ENCODE measurements at regions not wholly inside any gene's neighbourhood (a gene's known extent, or its start where the extent isn't known, plus 50 kb on each side); places are given as distances from the start of the nearest gene placed in this dataset.

GRCh38 chr2:220899492-220899891 is 672.6 kb downstream of the EPHA4 start:
- no peaks in the 10 kb centered on the region for H3K27me3 ChIP-seq (ENCODE audit: low read length)
- BruUV-seq (replicated peaks): no TSS peak

GRCh38 chr2:220904015-220904414 is 668.1 kb downstream of the EPHA4 start:
- no peak for ATAC-seq
- no peak overlapping the region for H3K4me3 ChIP-seq (ENCODE audit: low read length)
- H3K36me3 ChIP-seq (ENCODE audit: low read depth, low read length): no peaks in the 10 kb centered on the region
- intact Hi-C loops (cut with micrococcal nuclease): no loop called here
- no peaks in the 10 kb centered on the region for H3K9me2 ChIP-seq (replicated peaks; ENCODE audit: low read length)
- H3K27me3 ChIP-seq (ENCODE audit: low read length): no peaks in the 10 kb centered on the region
- no peaks in the 10 kb centered on the region for H4K20me1 ChIP-seq (ENCODE audit: low read length)
- TF ChIP-seq EZH2phosphoT487 (IDR thresholded peaks at IDR 0.05; ENCODE audit: borderline replicate concordance, low read length) (no peak), CTCF (conservative IDR thresholded peaks at IDR 0.05; ENCODE audit: low read depth, low read length) (no peak)
- ChIA-PET POLR2A (ENCODE audit: unreplicated experiment) (no interaction called here), CTCF (no interaction called here)
- no peaks in the 10 kb centered on the region for H3K79me2 ChIP-seq (ENCODE audit: low read length)
- no peaks in the 10 kb centered on the region for H3K4me1 ChIP-seq (ENCODE audit: insufficient read depth, low read length)
- no peak for DNase-seq
- no peaks in the 10 kb centered on the region for H3K9me3 ChIP-seq (ENCODE audit: low read length)
- no peak overlapping the region for H3K4me2 ChIP-seq (ENCODE audit: low read length)
- H3F3A ChIP-seq (ENCODE audit: low read length, unreplicated experiment): no peaks in the 10 kb centered on the region
- H3K9ac ChIP-seq (ENCODE audit: low read length): no peak overlapping the region
- no TSS peak for BruUV-seq (replicated peaks)
- no peak overlapping the region for H3K27ac ChIP-seq (ENCODE audit: low read length)
- no peak overlapping the region for H2AFZ ChIP-seq (ENCODE audit: low read length)

More at GRCh38 chr2:220899492-220899891, 672.6 kb downstream of the EPHA4 start:
- no peaks in the 10 kb centered on the region for H4K20me1 ChIP-seq (ENCODE audit: low read length)
- CTCF ChIA-PET: no interaction called here
- POLR2A ChIA-PET (ENCODE audit: unreplicated experiment): no interaction called here
- H3F3A ChIP-seq (ENCODE audit: low read length, unreplicated experiment): no peaks in the 10 kb centered on the region
- H3K27ac ChIP-seq (ENCODE audit: low read length): no peak overlapping the region
- no peak overlapping the region for H3K4me2 ChIP-seq (ENCODE audit: low read length)
- DNase-seq (no peak), ATAC-seq (no peak)
- no peaks in the 10 kb centered on the region for H3K79me2 ChIP-seq (ENCODE audit: low read length)
- no peak overlapping the region for H3K9ac ChIP-seq (ENCODE audit: low read length)
- intact Hi-C loops (cut with micrococcal nuclease): no loop called here
- no peaks in the 10 kb centered on the region for H3K36me3 ChIP-seq (ENCODE audit: low read depth, low read length)
- TF ChIP-seq EZH2 (IDR thresholded peaks at IDR 0.05; ENCODE audit: low read length, unreplicated experiment): no peak
- no peak for TF ChIP-seq EZH2phosphoT487 (IDR thresholded peaks at IDR 0.05; ENCODE audit: borderline replicate concordance, low read length)
- TF ChIP-seq CTCF (conservative IDR thresholded peaks at IDR 0.05; ENCODE audit: low read depth, low read length): no peak
- H2AFZ ChIP-seq (ENCODE audit: low read length): no peak overlapping the region
- no peaks in the 10 kb centered on the region for H3K9me2 ChIP-seq (replicated peaks; ENCODE audit: low read length)
- H3K4me3 ChIP-seq (ENCODE audit: low read length): no peak overlapping the region
- H3K9me3 ChIP-seq (ENCODE audit: low read length): no peaks in the 10 kb centered on the region
- no peaks in the 10 kb centered on the region for H3K4me1 ChIP-seq (ENCODE audit: insufficient read depth, low read length)

- no TSS peak for BruUV-seq (replicated peaks)
- ATAC-seq (no peak), DNase-seq (no peak)
- H3K4me3 ChIP-seq (ENCODE audit: low read length): no peak overlapping the region
- POLR2A ChIA-PET (ENCODE audit: unreplicated experiment): no interaction called here
- TF ChIP-seq CTCF (conservative IDR thresholded peaks at IDR 0.05; ENCODE audit: low read depth, low read length) (no peak), EZH2phosphoT487 (IDR thresholded peaks at IDR 0.05; ENCODE audit: borderline replicate concordance, low read length) (no peak), EZH2 (IDR thresholded peaks at IDR 0.05; ENCODE audit: low read length, unreplicated experiment) (no peak)
- intact Hi-C loops (cut with micrococcal nuclease): no loop called here
- no peak overlapping the region for H3K9ac ChIP-seq (ENCODE audit: low read length)
- H3K79me2 ChIP-seq (ENCODE audit: low read length): no peaks in the 10 kb centered on the region
- no peaks in the 10 kb centered on the region for H3K27me3 ChIP-seq (ENCODE audit: low read length)
- no peaks in the 10 kb centered on the region for H3K4me1 ChIP-seq (ENCODE audit: insufficient read depth, low read length)
- H3K36me3 ChIP-seq (ENCODE audit: low read depth, low read length): no peaks in the 10 kb centered on the region
- CTCF ChIA-PET: no interaction called here
- no peaks in the 10 kb centered on the region for H3K9me2 ChIP-seq (replicated peaks; ENCODE audit: low read length)
- H3K27ac ChIP-seq (ENCODE audit: low read length): no peak overlapping the region
- no peak overlapping the region for H2AFZ ChIP-seq (ENCODE audit: low read length)
- no peaks in the 10 kb centered on the region for H3K9me3 ChIP-seq (ENCODE audit: low read length)
- H4K20me1 ChIP-seq (ENCODE audit: low read length): no peaks in the 10 kb centered on the region
- H3K4me2 ChIP-seq (ENCODE audit: low read length): no peak overlapping the region
- H3F3A ChIP-seq (ENCODE audit: low read length, unreplicated experiment): no peaks in the 10 kb centered on the region
Measured at GRCh38 chr2:220913384-220913783, 658.7 kb downstream of the EPHA4 start.
